GM18520 (cell line): ENCODE measurements at regions not wholly inside any gene's neighbourhood (a gene's known extent, or its start where the extent isn't known, plus 50 kb on each side); places are given as distances from the start of the nearest gene placed in this dataset.
"Not testable (repeated sequence)": the region's sequence is repeated elsewhere in the genome, so short reads cannot be mapped to it uniquely, and the experiment has no call there.

ENCODE experiments used
- ATAC-seq: cut with Tn5 transposase; IDR thresholded peaks from one replicate; pipeline ENCODE4 v1.9.1; 2021; ENCODE audit not compliant: unreplicated experiment

DNA sequence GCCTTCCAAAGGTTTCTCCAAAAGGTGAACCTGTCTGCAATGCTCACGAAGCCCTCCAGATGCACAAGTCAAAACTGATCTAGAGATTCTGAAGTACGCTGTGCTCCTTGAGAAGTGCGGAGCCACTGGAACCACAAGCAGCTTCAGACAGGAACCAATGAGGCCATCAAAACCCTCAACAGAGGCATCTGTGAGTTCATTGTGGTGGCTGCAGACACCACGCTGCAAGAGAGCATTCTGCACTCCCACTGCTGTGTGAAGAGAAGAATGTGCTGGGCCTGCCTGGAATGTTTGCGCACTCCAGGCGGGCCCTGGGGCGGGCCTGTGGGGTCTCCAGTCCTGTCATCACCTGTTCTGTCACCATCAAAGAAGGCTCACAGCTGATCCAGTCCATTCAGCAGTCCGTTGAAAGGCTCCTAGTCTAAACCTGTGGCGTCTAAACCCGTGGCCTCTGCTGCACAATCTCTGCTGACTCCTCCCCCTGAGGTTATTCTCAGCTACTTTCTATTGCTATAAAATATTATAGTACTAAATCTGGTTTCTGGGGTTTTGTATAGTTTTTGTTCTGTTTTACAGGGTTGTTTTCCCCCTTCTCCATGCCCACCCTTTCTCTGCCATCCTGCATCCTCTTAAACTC is 111.6 kb downstream of the PPIAL4A start:
- not testable (repeated sequence) for ATAC-seq

DNA sequence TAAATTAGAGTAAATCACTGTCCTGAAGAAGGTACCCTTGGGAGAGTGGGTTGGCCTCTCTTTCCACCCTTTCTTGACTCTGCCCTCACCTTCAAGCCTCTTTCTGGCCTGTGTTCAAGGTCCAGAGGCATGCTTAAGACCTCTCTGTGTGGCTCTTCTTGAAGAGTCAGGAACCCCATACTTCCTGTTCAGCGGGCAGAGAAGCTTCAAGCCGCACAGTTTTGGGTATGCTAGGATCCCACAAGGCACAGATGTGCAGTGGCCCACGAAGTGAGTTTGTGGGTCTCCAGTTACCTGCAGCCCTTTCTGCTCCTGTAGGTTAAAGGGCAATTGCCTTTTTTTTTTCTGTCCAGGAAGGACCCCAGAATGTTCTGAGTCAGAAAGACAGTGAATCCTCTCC is 113.7 kb downstream of the PPIAL4A start:
- not testable (repeated sequence) for ATAC-seq

DNA sequence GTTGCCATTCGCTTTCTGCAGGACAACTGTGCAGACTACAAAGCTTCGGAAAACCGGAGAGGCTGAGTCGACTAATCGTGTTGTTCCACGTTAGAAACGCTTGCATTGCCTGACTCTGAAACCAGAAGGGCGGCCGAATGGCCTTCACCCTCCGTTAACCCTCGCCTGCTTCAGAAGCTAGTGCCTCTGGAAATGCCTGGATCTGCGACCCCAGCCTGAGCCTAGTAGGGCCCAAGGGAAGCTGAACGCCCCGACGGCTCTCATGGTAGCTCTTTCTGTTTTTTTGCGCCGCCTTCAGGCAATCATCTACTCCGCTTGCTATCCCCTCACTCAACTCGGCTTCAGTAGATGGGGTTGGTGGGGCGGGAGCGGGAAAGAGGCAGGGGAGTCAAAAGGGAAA is 117.3 kb downstream of the PPIAL4A start:
- ATAC-seq, result not testable (repeated sequence)

DNA sequence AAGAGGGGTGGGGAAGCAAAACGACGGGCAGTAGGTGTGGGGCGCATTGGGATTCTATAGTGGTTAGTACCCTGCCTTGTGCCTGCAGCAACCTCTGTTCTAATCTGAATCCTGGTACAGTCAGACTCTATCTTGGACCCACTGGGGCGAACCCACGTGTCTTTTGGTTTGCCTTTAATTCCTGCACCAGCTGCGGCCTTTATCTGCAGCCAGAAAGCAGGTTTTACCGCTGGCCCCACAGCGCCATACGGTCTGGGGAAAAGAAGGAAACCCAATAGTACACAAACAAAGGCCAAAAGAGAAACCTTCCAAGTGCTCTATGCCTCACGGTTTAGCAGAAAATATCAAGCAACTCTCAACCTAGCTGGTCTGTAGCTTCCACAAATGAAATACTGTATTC is 118.2 kb downstream of the PPIAL4A start:
- ATAC-seq, result not testable (repeated sequence)

DNA sequence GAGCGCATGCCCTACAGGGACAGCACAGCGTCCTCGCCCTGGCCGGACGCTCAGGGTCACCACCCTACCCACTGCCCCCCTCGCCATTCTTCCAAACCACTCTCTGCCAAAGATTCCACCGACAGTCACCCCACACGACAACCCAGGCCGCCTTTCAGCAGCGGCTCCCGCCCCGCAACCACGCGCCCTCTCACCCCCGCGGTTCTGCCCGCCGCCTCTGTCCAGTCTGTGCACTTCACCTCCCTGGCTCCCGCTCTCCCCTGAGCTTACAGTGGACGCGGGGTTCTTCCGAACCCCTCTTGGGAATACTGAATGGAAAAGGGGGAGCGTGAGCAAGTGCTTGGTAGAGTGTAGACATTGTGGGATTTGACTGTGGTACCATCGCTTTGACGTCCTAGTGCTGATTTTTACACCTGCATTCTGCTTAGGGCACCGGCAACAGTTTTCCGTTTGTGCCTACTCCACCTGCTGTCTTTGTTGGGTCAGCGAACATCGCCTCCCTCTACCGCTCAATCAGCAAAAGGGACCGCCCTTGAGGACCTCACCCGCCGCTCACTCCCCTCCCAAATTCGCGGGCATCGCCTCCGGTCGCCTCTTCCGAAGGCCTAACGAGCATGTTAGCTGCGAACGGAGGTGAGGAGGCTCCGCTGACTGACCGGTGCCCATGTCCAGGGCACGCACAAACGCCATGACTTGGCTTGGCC is 119.1 kb downstream of the PPIAL4A start:
- not testable (repeated sequence) for ATAC-seq

DNA sequence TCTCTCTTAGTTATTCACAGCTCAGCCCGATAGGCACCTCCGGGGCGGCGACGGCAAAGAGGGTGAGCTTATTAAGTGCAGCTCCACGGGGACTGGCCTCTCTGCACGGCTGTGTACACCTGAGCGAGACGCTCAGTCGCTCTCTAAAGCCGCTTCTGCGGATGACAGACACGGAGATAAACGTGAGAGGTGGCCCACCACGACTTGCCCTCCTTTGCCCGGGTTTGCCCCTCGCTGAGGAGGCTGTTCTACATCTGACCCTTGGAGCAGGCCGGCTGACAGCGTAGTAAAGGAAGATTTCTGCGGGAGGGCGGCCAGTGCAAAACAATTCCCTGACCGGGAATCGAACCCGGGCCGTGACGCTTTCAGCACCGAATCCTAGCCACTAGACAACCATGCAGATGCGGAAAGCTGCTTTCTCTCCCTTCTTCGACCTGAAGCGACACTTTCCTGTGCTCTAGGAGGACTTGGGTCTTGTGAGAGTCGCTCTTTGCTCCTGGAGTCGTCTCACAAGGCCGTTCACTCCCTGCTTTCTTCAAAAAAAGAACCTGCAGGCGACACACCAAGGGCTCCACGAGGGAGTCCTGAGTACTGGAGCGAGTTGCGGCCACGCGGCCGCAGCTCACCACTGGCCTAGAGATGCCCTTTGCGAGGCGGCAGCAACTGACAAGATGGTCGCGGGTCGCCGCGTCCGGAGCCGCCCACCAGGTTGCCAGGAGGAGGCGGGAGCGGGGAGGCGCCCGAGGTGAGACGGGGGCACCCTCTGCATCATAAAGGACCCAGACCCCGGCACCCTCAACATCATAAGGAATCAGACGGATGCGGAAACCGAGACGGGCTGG is 119.9 kb downstream of the PPIAL4A start:
- ATAC-seq, result not testable (repeated sequence)

DNA sequence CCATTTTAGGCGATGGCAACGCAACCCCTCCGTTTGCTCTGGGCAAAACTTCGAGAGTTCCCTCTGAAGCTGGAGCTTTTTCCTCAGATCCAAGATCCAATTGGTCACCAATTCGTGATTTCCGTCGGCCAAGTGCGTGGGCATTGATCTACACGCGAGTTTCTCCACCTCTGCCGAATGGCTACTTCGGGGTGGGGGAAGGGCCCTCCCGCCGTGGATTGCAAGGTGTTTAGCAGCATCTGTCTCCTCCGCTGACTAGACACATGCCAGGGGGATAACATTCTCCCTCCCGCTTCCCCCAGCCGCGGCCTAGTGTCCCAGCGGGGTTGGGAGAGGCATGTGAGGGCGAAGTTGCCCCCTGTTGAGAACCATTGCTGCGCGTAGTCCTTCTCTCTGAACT is 120.6 kb downstream of the PPIAL4A start:
- ATAC-seq, result not testable (repeated sequence)

DNA sequence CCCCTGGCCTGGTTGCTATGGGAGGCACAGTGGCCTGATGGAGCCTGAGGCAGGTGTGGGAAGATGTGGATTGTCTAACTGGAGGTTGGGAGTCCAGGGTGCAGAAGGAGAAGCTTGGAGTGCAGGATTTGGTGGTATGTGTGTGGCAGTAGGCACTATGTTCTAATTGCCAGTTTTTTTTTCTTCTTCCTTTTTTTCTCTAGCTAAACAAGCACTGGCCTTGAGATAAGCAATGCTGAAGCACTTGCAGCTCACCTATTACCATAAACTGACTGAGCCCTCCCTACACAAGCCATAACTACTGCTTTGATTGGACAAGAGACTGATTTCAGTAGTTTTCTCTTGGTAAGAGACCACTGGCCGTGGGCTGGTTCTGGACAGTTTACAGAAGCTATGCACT is 123.6 kb downstream of the PPIAL4A start:
- ATAC-seq, result not testable (repeated sequence)

DNA sequence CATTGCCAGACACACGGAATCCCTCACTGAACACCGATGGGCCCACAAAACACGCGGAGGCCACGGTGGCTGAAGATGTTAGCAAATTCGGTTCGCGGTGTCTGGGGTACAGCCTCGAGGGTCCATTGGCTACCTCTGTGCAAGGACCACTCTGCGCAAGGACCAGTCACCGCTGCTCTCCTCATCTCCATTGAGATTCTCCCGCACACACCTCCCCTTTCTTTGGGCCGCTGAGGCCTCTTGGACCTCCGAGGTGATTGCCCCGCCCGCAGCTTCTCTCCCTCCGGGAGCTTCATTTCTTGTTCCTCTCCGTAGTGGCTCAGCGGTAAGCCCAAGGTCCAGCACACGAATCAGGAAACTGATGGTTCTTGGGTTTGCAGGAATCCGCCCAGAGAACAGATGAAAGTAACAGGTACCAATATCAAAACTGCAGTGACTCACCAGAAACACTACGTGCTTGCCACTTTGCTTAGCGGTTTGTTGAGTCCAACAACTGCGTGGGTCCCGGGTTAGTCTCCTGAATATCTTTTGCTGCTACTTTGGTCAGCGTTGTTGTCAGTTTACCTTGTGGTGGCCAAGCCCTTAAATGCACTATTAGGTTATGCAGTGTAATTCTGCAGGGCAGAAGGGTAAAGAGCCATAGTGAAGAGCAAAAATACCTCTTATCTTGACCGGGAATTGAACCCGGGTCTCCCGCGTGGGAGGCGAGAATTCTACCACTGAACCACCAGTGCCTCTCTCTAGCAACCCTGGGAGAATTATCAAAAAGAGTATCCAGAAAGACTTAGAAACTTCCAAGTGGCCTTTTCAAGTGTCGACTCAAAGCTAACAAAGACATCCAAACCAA is 126.8 kb downstream of the PPIAL4A start:
- ATAC-seq, result peak; percentile 75

DNA sequence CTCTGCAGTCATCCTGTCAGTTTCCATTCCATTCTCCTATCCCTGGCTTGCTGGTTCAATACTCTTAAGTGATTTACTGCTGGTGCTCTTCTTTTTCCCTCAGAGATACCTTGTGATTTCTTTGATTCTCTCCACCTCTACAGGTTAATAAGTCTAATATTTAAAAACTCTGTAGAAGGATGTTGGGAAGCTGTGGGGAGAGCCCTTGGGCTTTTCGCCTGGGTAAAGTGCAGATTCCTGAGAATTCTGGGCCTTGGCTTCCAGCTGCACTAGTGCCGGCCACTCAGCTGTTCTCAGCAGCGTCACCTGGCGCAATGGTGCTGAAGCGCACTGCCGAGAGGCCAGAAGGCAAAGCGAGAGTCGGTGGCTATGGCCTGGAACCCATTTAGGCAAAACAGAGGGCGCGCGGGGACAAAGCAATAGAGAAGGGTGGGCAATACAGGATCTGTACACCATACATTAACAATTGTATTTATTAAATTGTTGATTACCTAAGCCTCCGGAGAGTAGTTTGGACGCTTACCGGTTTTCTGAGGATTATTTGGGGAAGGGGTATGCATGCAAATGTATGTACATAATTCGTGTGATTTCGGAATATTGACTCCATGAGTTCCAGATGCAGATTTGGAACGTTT is 130.3 kb downstream of the PPIAL4A start:
- ATAC-seq, result not testable (repeated sequence)

DNA sequence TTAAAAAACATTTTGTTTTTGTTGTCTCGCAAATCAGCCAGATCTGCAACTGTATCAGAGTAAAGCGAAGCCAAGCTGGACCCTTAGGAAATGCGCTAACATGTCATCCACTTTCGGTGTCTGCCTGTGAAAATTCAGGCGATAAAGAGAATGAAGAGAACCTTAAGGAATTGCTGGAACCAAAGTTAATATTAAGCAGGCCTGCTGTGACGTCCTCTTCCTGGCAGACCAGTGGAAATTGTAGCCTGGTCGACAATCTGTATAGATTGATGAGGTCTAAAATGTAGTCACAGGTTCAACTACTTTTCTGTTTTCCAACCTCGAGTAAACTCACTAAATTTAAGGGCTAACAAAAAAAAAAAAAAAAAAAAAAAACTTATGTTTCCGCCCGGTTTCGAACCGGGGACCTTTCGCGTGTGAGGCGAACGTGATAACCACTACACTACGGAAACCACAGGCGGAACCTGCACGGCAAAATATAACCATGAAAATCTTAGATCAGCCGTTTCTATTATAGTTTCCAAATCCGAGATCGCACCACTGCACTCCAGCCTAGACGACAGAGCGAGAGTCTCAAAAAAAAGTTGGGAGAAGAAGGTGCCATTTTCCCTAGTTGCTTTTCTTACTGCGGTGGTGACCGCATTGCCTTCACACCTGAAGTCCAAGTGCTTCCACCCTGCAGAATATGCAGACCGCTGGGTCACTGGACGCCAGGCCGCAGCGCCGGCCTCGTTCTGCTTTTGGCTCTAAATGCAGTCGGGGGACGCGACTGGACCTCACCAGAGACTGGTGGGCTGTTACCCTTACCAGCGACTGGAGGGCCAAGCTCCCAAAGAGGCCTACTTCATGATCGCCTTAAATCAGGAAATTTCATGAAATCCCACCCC is 131.0 kb downstream of the PPIAL4A start:
- not testable (repeated sequence) for ATAC-seq

DNA sequence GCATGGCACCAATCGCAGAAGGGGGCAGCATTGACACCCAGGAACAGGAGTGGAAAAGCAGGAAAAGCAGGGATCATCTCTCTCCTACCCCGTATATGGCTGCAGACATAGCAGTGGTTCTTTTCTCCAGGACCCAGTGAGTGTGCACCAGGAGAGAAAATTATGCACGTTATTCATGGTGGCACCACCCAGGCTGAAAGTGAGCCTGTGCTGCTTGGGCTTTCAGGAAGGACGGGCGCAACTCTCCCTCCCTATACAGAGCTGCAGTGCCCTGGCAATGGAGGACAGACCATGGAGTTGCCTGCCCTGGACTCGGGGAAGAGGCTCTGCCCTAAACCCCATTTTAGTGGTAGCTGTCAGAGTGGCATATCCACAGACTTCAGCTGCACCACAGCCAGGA is 132.1 kb downstream of the PPIAL4A start:
- not testable (repeated sequence) for ATAC-seq

DNA sequence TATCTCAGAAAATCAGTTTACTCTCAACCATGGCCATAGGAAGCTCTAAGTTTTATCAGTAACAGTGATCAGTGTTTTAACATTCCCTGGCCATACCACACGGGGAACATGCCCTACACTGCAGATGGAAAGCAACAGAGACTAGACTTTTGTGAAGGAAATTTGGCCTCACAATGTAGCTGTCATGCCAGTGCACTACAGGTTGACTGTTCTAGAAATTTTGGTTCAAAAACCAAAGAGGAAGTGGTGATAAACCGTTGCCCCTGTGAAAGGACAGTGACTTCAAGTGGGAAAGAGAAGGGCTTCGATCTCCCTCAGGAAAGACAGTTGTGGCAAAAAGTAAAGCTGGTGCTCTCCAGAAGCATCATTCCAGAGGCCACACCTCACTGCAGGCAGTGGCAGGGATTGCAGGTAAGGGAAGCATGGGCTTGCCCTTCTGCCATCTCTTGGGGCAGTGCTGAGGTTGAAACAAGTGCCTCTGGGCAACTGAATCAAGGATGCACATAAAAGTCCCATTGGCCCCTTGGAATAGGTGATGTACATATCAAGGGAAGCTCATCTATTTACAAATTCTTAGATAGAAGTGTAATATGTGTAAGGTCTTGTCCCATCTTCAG is 143.4 kb downstream of the PPIAL4A start:
- not testable (repeated sequence) for ATAC-seq

DNA sequence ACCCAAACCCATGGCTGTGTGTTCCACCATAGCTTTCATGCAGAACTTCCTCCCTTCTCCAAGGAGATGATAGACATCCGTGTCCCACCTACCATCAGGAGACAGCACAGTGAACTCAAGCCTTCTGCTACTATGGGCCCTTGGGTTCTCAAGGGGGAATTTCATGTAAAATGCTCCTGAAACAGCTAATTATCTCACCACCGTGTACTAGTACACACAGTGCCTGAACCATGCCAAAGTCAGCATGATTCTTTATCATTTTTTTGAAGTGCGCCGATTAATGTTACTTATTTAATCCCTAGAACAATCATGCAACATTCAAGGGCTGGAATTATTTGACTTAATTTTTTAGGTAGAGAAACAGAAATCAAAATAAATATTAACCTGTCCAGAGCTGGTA is 147.2 kb downstream of the PPIAL4A start:
- ATAC-seq, result not testable (repeated sequence)

DNA sequence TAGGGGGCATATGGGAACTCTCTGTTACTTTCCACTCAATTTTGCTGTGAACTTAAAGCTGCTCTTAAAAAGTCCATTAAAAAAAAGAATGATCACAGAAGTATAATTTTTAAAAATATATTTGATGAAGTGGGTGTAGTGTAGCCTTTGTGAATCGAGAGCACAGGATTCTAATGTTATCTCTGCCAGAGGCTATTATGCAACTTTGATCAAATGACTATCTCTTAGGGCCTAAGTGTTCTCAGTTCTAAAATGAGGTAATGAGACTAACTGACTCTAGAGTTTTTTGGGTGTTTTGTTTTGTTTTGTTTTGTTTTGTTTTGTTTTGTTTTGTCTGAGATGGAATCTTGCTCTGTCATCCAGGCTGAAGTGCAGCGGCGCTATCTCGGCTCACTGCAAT is 143.2 kb downstream of the FAM72B start:
- not testable (repeated sequence) for ATAC-seq

DNA sequence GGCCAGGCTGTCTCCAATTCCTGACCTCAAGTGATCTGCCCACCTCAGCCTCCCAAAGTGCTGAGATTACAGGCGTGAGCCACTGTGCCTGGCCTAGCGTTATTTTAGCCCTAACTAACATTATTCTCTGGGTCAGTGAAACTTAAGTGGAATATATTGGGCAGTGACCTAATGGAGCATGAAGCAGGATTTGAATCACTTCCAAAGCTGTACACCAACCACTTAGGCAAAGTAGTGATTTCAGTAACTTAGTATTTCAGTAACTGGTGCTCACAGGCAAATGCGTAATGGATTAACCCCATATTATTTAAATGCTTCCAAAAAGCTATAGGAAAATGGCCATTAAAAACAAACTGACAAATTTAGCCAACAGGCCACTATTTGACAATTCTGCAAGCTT is 142.6 kb downstream of the FAM72B start:
- ATAC-seq, result not testable (repeated sequence)

DNA sequence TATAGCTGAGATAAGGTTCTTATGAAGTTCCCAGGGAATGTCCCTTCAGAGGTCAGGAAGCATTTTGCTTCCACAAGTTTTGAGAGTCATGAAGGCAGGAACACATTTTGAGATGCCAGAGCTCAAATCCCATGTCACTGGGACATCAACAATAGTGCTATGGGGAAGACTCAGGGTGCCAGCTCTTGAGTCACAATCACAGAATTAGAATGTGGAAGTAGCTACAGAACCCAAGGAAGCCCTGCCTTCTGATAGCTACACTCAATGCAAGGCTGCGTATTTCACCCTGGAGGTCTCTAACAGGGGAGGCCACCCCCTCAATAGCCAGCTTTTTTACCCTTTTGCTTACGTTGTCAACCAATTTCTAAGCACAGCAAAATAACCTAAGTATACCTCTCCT is 141.3 kb downstream of the FAM72B start:
- ATAC-seq, result not testable (repeated sequence)

DNA sequence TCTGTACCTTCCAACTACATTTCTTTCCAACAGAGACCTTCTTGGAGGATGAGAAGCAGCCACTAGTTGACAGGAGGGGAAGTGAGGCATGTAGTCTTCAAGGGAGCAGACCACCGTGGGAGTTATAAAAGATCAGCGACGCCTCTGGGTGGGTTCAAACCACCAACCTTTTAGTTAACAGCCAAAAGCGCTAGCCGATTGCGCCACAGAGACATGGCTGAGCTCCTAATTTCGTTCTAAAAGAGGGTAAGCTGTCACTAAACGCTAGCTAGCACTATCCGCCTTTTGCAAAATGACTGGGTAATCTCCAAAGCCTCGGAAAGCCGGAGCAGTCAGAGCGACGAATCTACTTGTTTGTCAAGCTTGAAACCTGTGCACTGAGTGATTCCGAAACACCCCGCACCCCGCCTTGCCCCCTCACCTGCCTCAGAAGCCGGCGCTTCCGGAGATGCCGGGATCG is 135.8 kb downstream of the FAM72B start:
- ATAC-seq, result not testable (repeated sequence)
